ENCODE measurements at regions not wholly inside any gene's neighbourhood (a gene's known extent, or its start where the extent isn't known, plus 50 kb on each side); places are given as distances from the start of the nearest gene placed in this dataset.

DNA sequence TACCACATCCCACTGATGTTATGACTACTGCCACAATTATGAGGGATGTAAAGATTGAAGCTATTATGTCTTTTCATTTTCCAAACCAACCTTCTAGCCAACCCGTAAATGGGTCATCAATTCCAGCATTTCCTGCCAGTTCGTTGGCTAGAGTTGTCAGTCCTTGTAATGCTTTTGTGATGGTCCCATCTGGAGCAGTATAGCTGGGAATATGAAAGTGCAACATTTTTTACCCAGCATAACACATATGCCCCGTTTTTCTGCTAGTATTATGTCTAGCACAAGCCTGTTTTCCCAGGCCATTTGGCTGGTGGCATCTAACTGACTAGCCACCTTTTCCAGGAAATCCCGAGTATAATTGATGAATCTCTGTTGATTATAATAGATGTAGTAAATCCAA lies 1501.6 kb upstream of the SLC39A10 start:
- no peaks in the 10 kb centered on the region for H3K4me1 ChIP-seq (ENCODE audit: control insufficient read depth, low read depth, low read length)
- no peaks in the 10 kb centered on the region for H3K36me3 ChIP-seq (ENCODE audit: control insufficient read depth, low read depth, low read length)
- no peak overlapping the region for H3K9ac ChIP-seq (ENCODE audit: low read length)
- no peak overlapping the region for H3K4me3 ChIP-seq (ENCODE audit: low read length)
- H3K27me3 ChIP-seq (ENCODE audit: control insufficient read depth, insufficient read depth, low read length): no peaks in the 10 kb centered on the region
- H3K27ac ChIP-seq (ENCODE audit: low read length): no peak overlapping the region
- H3K9me3 ChIP-seq (ENCODE audit: control insufficient read depth, low read depth, low read length): no peaks in the 10 kb centered on the region

DNA sequence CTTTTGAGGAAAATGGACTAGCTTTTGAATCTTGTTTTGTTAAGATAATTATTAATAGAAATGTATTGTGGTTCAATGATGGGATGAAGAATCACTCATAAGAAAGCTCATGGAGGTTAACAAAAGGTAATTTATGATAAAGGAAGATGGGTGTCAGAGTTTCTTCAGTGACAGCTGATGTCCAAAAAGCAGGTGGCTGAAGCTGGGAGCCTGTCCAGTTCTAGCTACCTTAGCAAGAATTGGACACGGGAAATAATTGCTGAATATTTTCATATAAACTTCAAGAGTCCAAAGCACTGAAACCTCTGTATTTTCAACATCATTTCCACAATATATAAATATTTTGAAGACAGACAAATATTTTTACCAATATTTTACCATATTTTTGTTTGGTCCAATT lies 1505.8 kb upstream of the SLC39A10 start:
- H3K36me3 ChIP-seq (ENCODE audit: control insufficient read depth, low read depth, low read length): no peaks in the 10 kb centered on the region
- no peaks in the 10 kb centered on the region for H3K4me1 ChIP-seq (ENCODE audit: control insufficient read depth, low read depth, low read length)
- no peak overlapping the region for H3K4me3 ChIP-seq (ENCODE audit: low read length)
- H3K27ac ChIP-seq (ENCODE audit: low read length): no peak overlapping the region
- H3K9ac ChIP-seq (ENCODE audit: low read length): no peak overlapping the region
- no peaks in the 10 kb centered on the region for H3K9me3 ChIP-seq (ENCODE audit: control insufficient read depth, low read depth, low read length)
- no peaks in the 10 kb centered on the region for H3K27me3 ChIP-seq (ENCODE audit: control insufficient read depth, insufficient read depth, low read length)

DNA sequence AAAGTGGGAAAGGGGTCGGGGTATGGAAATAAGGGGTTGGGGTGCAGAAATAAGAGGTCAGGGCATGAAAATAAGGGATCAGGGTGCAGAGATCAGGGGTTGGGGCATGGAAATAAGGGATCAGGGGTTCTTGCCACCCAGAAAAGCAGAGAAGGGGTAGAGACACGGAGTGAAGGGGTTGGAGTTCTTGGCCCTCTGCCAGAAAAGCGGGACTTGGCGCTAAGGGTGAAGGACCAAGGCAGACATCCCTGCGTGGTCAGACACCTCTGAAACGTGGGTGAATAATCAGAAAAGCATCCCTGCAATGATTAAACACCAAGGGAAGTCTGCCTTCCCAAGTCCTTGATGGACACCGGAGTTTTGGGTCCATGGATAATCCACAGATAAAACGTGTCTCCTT lies 1521.6 kb upstream of the SLC39A10 start:
- Histone ChIP-seq H3K9me3 (ENCODE audit: control insufficient read depth, low read depth, low read length) (no peaks in the 10 kb centered on the region), H3K36me3 (ENCODE audit: control insufficient read depth, low read depth, low read length) (no peaks in the 10 kb centered on the region), H3K4me3 (ENCODE audit: low read length) (no peak overlapping the region), H3K4me1 (ENCODE audit: control insufficient read depth, low read depth, low read length) (peaks cover 10% of the 10 kb centered on the region), H3K27me3 (ENCODE audit: control insufficient read depth, insufficient read depth, low read length) (no peaks in the 10 kb centered on the region), H3K27ac (ENCODE audit: low read length) (no peak overlapping the region), H3K9ac (ENCODE audit: low read length) (no peak overlapping the region)

DNA sequence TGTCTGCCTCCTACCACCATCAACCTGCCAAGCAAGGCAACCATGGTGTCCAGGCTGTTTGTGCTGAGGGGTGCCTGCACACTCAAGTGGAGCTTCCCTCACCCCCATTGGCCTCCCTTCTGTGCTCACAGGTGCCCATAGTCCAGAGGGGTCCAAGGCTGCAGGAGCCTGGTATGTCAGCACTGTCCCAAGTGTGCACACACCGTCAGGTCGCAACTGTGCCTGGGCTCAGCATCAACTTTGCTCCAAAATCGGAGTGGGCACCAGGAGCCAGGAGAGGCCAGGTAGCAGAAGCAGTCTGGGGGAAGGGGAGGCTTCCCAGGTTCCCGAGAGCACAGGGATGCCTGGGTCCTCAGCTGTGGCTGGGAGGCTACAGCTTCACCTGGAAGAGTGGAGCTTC lies 1528.2 kb upstream of the SLC39A10 start:
- Histone ChIP-seq H3K9me3 (ENCODE audit: control insufficient read depth, low read depth, low read length) (no peaks in the 10 kb centered on the region), H3K27me3 (ENCODE audit: control insufficient read depth, insufficient read depth, low read length) (no peaks in the 10 kb centered on the region), H3K4me3 (ENCODE audit: low read length) (no peak overlapping the region), H3K36me3 (ENCODE audit: control insufficient read depth, low read depth, low read length) (no peaks in the 10 kb centered on the region), H3K4me1 (ENCODE audit: control insufficient read depth, low read depth, low read length) (no peaks in the 10 kb centered on the region), H3K27ac (ENCODE audit: low read length) (no peak overlapping the region), H3K9ac (ENCODE audit: low read length) (no peak overlapping the region)

DNA sequence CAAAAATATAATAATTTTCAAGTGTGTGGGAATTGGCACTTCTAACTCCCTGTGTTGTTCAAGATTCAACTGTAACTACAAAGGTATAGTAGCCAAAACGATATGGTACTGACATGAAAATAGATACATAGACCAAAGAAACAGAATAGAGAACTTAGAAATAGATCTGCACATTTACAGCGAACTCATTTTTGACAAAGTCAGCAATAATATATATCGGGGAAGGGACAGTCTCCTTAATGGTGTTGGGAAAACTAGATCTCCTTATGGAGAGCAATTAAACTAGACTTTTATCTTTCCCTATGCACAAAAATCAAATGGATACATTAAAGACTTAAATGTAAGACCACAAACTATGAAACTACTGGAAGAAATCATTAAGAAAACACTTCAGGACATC lies 1530.6 kb upstream of the SLC39A10 start:
- Histone ChIP-seq H3K27me3 (ENCODE audit: control insufficient read depth, insufficient read depth, low read length) (no peaks in the 10 kb centered on the region), H3K4me3 (ENCODE audit: low read length) (no peak overlapping the region), H3K36me3 (ENCODE audit: control insufficient read depth, low read depth, low read length) (no peaks in the 10 kb centered on the region), H3K9me3 (ENCODE audit: control insufficient read depth, low read depth, low read length) (no peaks in the 10 kb centered on the region), H3K4me1 (ENCODE audit: control insufficient read depth, low read depth, low read length) (no peaks in the 10 kb centered on the region), H3K9ac (ENCODE audit: low read length) (no peak overlapping the region), H3K27ac (ENCODE audit: low read length) (no peak overlapping the region)

DNA sequence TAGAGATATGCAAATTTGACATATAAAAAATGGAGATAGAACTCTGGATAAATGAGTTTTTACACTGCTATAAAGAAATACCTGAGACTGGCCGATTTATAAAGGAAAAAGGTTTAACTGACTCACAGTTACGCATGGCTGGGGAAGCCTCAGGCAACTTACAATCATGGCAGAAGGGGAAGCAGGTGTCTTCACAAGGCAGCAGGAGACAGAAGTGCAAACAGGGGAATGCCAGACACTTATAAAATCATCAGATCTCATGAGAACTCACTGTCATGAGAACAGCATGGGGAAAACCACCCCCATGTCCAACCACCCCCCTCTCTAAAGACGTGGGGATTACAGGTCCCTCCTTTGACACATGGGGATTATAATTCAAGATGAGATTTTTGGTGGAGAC lies 1540.2 kb upstream of the SLC39A10 start:
- Histone ChIP-seq H3K36me3 (ENCODE audit: control insufficient read depth, low read depth, low read length) (no peaks in the 10 kb centered on the region), H3K4me1 (ENCODE audit: control insufficient read depth, low read depth, low read length) (no peaks in the 10 kb centered on the region), H3K9me3 (ENCODE audit: control insufficient read depth, low read depth, low read length) (no peaks in the 10 kb centered on the region), H3K27ac (ENCODE audit: low read length) (no peak overlapping the region), H3K27me3 (ENCODE audit: control insufficient read depth, insufficient read depth, low read length) (no peaks in the 10 kb centered on the region), H3K9ac (ENCODE audit: low read length) (no peak overlapping the region), H3K4me3 (ENCODE audit: low read length) (no peak overlapping the region)

DNA sequence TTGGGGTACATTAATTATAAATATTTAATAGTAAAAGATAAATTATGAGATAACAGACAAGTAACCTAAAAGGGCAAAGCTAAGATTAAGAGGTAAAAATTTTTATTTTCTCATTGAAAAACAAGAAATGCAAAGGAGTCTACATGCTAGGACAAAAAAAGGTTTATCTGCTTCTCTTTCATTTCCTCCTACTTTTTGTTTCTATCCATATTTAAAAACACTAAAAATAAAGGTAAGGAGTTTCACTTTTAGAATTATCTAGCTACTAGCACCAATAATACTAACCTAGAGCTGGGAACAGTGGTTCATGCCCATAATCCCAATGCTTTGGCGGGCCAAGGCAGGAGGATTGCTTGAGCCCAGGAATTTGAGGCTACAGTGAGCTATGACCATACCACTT lies 1551.7 kb upstream of the SLC39A10 start:
- H3K9ac ChIP-seq (ENCODE audit: low read length): no peak overlapping the region
- no peaks in the 10 kb centered on the region for H3K36me3 ChIP-seq (ENCODE audit: control insufficient read depth, low read depth, low read length)
- H3K27me3 ChIP-seq (ENCODE audit: control insufficient read depth, insufficient read depth, low read length): no peaks in the 10 kb centered on the region
- H3K27ac ChIP-seq (ENCODE audit: low read length): no peak overlapping the region
- H3K4me1 ChIP-seq (ENCODE audit: control insufficient read depth, low read depth, low read length): no peaks in the 10 kb centered on the region
- H3K4me3 ChIP-seq (ENCODE audit: low read length): no peak overlapping the region
- no peaks in the 10 kb centered on the region for H3K9me3 ChIP-seq (ENCODE audit: control insufficient read depth, low read depth, low read length)

DNA sequence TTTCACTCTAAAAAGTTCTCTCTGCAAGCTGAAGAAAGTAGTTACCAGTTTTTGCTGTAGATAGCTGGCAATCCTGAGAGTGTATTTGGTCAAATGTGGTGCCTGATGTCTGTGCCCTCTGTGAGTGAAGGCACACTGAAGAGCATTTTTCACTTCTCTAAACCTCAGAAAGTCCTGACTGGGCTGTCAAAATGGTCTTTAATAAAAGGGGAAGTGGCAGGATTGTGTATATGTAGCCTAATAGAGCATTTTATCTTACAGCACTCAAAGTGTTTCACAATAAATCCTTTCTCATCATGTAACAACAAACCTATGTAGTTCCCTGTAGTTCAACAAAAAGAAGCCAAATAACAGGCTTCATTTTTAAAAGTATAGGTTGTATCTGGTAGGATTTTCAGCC lies 1552.3 kb upstream of the SLC39A10 start:
- H3K27ac ChIP-seq (ENCODE audit: low read length): no peak overlapping the region

DNA sequence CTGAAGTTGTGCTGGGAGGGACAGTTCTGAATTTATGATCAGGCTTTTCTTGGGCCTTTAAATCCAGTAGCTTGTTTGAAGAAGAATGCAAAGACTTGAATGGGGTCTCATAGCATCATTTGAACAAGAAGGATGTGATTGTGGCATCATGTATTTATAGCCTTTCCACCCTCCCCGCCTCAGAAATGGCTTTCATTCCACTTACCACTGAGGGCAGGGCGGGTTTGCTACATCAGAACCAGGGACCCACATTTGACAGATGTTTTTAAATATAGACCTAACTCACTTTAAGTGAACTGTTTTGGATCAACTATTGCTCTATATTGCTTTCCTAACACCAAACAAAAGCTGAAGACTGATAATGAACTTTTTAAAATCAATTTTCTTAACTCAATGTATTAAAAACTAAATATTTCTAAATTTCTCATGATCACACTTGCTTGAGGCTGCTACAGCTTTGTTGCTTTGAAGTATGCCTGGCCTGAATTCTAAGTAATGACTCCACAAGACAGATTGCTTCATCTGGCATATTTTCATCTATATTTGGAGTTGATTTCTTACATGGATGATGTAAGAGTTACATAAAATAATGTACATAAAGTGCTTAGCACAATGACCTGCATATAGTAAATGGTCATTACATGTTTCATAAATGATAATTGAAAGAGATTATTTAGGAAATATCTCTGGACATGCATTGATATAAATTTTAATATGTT lies 1552.9 kb upstream of the SLC39A10 start:
- Histone ChIP-seq H3K4me3 (ENCODE audit: low read length) (no peak overlapping the region), H3K9me3 (ENCODE audit: control insufficient read depth, low read depth, low read length) (no peaks in the 10 kb centered on the region), H3K27me3 (ENCODE audit: control insufficient read depth, insufficient read depth, low read length) (no peaks in the 10 kb centered on the region), H3K9ac (ENCODE audit: low read length) (no peak overlapping the region), H3K4me1 (ENCODE audit: control insufficient read depth, low read depth, low read length) (no peaks in the 10 kb centered on the region), H3K27ac (ENCODE audit: low read length) (no peak overlapping the region), H3K36me3 (ENCODE audit: control insufficient read depth, low read depth, low read length) (no peaks in the 10 kb centered on the region)

More for the DNA sequence above, 1552.3 kb upstream of the SLC39A10 start:
- Histone ChIP-seq H3K9me3 (ENCODE audit: control insufficient read depth, low read depth, low read length) (no peaks in the 10 kb centered on the region), H3K4me1 (ENCODE audit: control insufficient read depth, low read depth, low read length) (no peaks in the 10 kb centered on the region), H3K9ac (ENCODE audit: low read length) (no peak overlapping the region), H3K27me3 (ENCODE audit: control insufficient read depth, insufficient read depth, low read length) (no peaks in the 10 kb centered on the region), H3K4me3 (ENCODE audit: low read length) (no peak overlapping the region), H3K36me3 (ENCODE audit: control insufficient read depth, low read depth, low read length) (no peaks in the 10 kb centered on the region)

DNA sequence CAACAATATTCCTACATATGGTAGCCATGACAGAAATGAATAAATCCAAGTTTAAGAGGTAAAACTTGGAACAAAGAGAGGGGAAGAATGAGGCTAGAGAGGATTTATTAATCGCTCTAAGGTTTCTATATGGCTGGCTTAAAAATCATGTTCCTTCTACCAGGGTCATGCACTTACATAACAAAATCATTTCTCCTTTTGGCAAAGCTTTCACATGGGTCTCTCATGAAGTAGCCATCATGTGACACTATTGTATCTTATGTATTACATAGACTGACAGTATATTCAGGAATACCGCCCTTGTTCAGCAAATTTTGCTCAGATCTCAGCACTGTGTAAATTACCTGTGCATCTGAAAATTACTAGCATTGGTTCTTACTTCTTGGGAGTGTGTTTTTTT lies 1554.5 kb upstream of the SLC39A10 start:
- Histone ChIP-seq H3K27ac (ENCODE audit: low read length) (no peak overlapping the region), H3K9me3 (ENCODE audit: control insufficient read depth, low read depth, low read length) (no peaks in the 10 kb centered on the region), H3K4me3 (ENCODE audit: low read length) (no peak overlapping the region), H3K9ac (ENCODE audit: low read length) (no peak overlapping the region), H3K27me3 (ENCODE audit: control insufficient read depth, insufficient read depth, low read length) (no peaks in the 10 kb centered on the region), H3K4me1 (ENCODE audit: control insufficient read depth, low read depth, low read length) (no peaks in the 10 kb centered on the region), H3K36me3 (ENCODE audit: control insufficient read depth, low read depth, low read length) (no peaks in the 10 kb centered on the region)

DNA sequence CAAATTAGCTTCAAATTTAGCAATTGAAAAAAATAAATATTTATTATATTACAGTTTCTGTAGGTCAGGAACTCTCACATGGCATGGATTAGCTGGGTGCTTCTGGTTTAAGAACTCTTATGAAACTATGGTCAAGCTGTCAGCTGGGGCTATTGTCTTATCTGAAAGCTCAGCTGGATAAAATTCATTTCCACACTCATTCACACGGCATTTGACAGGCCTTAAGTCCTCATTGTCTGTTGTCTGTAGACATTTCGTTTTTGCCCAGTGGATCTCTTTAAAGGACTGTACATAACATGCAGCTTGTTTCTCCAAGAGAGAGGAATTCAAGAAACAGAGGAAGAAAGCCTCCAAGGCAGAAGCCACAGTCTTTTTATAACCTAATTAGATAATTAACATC lies 1556.8 kb upstream of the SLC39A10 start:
- Histone ChIP-seq H3K27ac (ENCODE audit: low read length) (no peak overlapping the region), H3K9ac (ENCODE audit: low read length) (no peak overlapping the region), H3K36me3 (ENCODE audit: control insufficient read depth, low read depth, low read length) (no peaks in the 10 kb centered on the region), H3K4me1 (ENCODE audit: control insufficient read depth, low read depth, low read length) (no peaks in the 10 kb centered on the region), H3K9me3 (ENCODE audit: control insufficient read depth, low read depth, low read length) (no peaks in the 10 kb centered on the region), H3K4me3 (ENCODE audit: low read length) (no peak overlapping the region), H3K27me3 (ENCODE audit: control insufficient read depth, insufficient read depth, low read length) (no peaks in the 10 kb centered on the region)

DNA sequence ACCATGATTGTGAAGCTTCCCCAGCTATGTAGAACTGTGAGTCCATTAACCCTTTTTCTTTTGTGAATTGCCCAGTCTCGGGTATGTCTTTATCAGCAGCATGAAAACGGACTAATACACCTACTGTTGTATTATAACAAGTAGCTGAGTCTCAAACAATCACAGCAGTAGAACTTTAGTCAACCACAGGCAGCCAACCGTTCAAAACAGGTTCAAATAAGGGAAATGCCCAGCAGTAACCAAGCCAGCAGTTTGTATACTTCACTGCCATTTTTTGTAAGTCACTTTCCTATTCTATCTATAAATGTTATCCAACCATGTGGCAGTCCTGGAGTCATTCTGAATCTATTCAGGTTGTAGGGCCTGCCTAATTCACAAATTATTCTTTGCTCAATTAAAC lies 1560.6 kb upstream of the SLC39A10 start:
- H3K36me3 ChIP-seq (ENCODE audit: control insufficient read depth, low read depth, low read length): no peaks in the 10 kb centered on the region
- H3K9me3 ChIP-seq (ENCODE audit: control insufficient read depth, low read depth, low read length): no peaks in the 10 kb centered on the region
- no peak overlapping the region for H3K27ac ChIP-seq (ENCODE audit: low read length)
- peaks cover 6% of the 10 kb centered on the region for H3K4me1 ChIP-seq (ENCODE audit: control insufficient read depth, low read depth, low read length)
- no peak overlapping the region for H3K9ac ChIP-seq (ENCODE audit: low read length)
- H3K27me3 ChIP-seq (ENCODE audit: control insufficient read depth, insufficient read depth, low read length): no peaks in the 10 kb centered on the region
- H3K4me3 ChIP-seq (ENCODE audit: low read length): no peak overlapping the region
